HG03378 (cell line): ENCODE measurements at regions not wholly inside any gene's neighbourhood (a gene's known extent, or its start where the extent isn't known, plus 50 kb on each side); places are given as distances from the start of the nearest gene placed in this dataset.
"Not testable (repeated sequence)": the region's sequence is repeated elsewhere in the genome, so short reads cannot be mapped to it uniquely, and the experiment has no call there.

Source experiments
- ATAC-seq: cut with Tn5 transposase; IDR thresholded peaks from one replicate; pipeline ENCODE4 v1.9.1; 2021; ENCODE audit warnings: mild to moderate bottlenecking, moderate library complexity; ENCODE audit not compliant: unreplicated experiment

GRCh38 chr7:15837306-15837950 lies 150.9 kb upstream of the MEOX2 start:
- no peak for ATAC-seq

GRCh38 chr7:15836651-15837050 lies 150.2 kb upstream of the MEOX2 start:
- ATAC-seq = no peak

GRCh38 chr7:15836041-15836440 lies 149.6 kb upstream of the MEOX2 start:
- ATAC-seq = no peak

- no peak for ATAC-seq
Measured at GRCh38 chr7:15834446-15834845, 148.0 kb upstream of the MEOX2 start.

- no peak for ATAC-seq
Measured at GRCh38 chr7:15832996-15833395, 146.5 kb upstream of the MEOX2 start.

- no peak for ATAC-seq
Measured at GRCh38 chr7:15831606-15832005, 145.1 kb upstream of the MEOX2 start.

- ATAC-seq = no peak
Measured at GRCh38 chr7:15829691-15830090, 143.2 kb upstream of the MEOX2 start.

- ATAC-seq = no peak
Measured at GRCh38 chr7:15828881-15829280, 142.4 kb upstream of the MEOX2 start.

- no peak for ATAC-seq
Measured at GRCh38 chr7:15821484-15822427, 135.3 kb upstream of the MEOX2 start.

- no peak for ATAC-seq
Measured at GRCh38 chr7:15820319-15820718, 133.8 kb upstream of the MEOX2 start.

GRCh38 chr7:15816835-15817426 lies 130.4 kb upstream of the MEOX2 start:
- ATAC-seq = no peak

GRCh38 chr7:15813448-15813847 lies 127.0 kb upstream of the MEOX2 start:
- ATAC-seq = no peak

GRCh38 chr7:15810383-15810782 lies 123.9 kb upstream of the MEOX2 start:
- not testable (repeated sequence) for ATAC-seq

- not testable (repeated sequence) for ATAC-seq
Measured at GRCh38 chr7:15809936-15810335, 123.5 kb upstream of the MEOX2 start.

- no peak for ATAC-seq
Measured at GRCh38 chr7:15805891-15806290, 119.4 kb upstream of the MEOX2 start.

GRCh38 chr7:15802425-15802824 lies 115.9 kb upstream of the MEOX2 start:
- ATAC-seq = no peak

- no peak for ATAC-seq
Measured at GRCh38 chr7:15801551-15801950, 115.1 kb upstream of the MEOX2 start.

GRCh38 chr7:15801041-15801440 lies 114.6 kb upstream of the MEOX2 start:
- no peak for ATAC-seq

- ATAC-seq = no peak
Measured at GRCh38 chr7:15798081-15798480, 111.6 kb upstream of the MEOX2 start.

GRCh38 chr7:15795393-15795792 lies 108.9 kb upstream of the MEOX2 start:
- no peak for ATAC-seq

- no peak for ATAC-seq
Measured at GRCh38 chr7:15794801-15795200, 108.3 kb upstream of the MEOX2 start.

- ATAC-seq = no peak
Measured at GRCh38 chr7:15784694-15785030, 98.2 kb upstream of the MEOX2 start.
